ENCODE measurements at regions not wholly inside any gene's neighbourhood (a gene's known extent, or its start where the extent isn't known, plus 50 kb on each side); places are given as distances from the start of the nearest gene placed in this dataset.

- peak; percentile 24 for DNase-seq
Observed at GRCh38 chr1:208923946-208924720, 659.4 kb upstream of the CAMK1G start.

GRCh38 chr1:208924928-208925327 lies 658.6 kb upstream of the CAMK1G start:
- peak; percentile 21 for DNase-seq

- DNase-seq = no peak
Observed at GRCh38 chr1:208928349-208929010, 655.0 kb upstream of the CAMK1G start.

DNA sequence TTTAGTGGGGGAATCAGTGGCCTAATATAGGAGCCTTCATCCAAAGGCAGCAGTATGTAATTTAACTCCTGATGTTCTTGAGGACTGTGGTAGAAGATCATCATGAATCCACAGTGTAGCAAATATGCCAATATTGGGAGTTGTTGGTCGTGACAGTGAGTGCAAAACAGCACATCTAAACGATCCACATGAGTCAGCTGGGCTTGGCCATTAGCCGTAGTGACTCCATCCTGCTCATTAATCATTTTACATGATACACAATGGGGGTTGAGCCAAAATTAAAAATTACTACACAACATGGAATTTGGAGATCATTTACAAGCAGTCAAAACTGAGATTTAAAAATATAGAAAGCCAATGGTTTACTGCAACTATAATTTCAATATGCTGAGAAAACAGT lies 653.9 kb upstream of the CAMK1G start:
- no peak for DNase-seq

GRCh38 chr1:208931936-208932335 lies 651.6 kb upstream of the CAMK1G start:
- no peak for DNase-seq

GRCh38 chr1:208933984-208934525 lies 649.5 kb upstream of the CAMK1G start:
- no peak for DNase-seq

DNA sequence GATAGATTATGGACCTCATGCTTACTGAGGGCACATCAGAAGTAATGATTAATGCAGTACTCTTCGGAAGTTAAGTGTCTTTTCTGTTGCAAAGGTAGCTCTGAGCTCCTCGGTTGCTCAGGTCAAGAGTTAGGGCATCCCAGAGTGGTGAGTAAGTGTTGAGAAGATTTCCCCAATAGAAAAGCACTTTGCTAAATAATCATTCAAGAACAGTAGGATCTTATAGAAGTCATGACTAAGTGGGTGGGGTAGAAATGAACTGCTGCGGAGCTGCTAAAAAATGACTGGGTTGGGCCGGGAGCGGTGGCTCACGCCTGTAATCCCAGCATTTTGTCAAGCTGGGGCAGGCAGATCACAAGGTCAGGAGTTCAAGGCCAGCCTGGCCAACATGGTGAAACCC lies 648.6 kb upstream of the CAMK1G start:
- no peak for DNase-seq

GRCh38 chr1:208935517-208936187 lies 647.9 kb upstream of the CAMK1G start:
- DNase-seq = no peak

DNA sequence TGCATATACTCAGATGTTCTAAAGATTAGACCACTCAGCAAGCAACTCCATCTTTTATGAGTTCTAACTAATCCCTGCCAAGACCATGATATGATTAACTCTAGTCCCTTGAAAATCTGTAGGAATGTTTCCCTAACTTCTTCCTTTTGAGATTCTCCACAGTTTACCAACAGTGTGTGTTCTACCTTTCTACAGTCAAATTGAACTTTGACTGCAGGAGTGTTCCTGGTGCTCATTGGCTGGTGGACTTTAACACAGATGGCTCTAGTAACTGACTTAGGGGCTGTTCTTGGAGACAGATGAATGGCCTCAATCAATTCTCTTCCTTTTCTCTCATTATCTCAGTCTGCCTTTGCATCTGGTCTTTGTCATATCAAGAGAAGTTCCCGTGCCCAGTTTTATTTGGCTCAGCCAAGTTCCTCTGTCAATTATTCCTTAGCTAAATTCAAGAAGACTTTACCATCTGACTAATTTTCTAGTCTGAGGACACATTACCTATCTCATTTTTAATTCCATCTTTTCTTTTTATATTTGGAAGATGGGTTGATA lies 643.9 kb upstream of the CAMK1G start:
- DNase-seq = no peak

DNA sequence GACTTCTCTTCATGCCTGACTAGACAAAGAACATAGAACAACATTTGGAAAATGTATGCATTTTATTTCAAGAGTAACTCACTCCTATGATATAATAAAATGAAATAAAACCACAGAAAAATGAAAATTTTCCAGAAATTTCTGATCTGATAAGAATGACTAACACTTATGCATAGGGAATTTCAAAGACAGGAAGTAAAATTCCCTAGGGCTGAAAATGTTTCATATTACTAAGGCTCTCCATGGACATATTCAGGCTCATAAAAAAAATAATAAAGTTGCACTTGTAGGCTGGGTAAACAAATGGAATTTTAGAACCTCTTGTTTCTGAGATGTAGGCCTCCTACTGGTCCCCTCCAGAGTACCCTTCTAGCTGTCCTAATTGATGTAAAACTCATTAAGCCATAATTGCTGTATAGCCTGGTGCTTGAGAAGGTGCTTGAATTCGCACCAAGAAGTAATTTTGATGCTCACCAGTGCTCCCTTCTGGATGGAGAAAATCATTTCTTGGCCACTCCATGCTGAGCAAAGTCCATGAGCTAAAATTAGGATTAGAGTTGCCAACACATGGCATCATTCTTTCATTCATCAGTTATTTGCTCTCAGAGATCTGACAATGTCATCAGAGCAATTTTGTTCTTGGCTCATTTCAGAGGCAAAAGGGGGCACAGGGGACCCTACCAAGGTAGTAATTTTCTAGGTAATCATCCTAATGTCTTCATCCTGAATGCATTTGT lies 641.0 kb upstream of the CAMK1G start:
- no peak for DNase-seq

DNA sequence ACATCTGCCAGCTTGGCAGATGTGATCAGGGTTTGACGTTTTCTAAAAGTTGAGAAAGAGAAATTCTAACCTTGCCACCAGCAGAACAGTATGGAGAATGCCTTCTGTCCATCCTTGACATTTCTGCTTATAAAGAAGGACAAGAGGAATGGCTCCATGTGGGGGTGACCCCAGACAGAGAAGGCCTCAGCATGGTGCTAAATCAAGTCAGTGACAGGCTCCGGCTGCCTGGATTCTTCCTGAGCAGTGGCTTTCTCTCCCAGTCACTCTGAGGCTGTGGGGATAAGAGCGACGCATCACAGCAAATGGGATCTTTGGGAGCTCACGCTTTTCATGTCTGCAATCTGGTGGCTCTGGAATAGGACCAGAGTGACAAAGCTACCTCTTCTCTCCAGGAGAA lies 640.2 kb upstream of the CAMK1G start:
- no peak for DNase-seq

DNA sequence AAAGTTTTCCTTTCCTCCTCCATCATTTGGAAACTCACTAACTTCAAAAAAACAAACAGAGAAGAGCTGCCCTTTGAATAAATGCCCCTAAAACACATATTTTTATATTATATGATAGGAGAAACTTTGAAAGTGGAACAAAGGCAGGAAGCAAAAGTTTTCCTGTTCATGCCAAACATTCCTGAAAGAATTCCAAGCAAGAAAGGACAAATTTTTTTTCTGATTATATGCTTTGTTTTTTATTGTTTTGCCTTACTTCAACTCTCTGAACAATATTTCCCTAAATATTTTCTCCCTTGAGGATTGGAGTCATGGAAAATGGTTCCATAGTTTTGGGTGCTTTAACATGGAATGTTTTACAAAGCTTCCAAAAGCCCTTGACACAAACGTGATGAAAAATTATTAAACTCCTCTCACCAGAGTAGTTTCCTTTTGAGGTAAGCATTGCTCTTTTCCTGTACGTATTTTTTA lies 638.5 kb upstream of the CAMK1G start:
- no peak for DNase-seq

- DNase-seq = no peak
Observed at GRCh38 chr1:208950206-208950605, 633.3 kb upstream of the CAMK1G start.

DNA sequence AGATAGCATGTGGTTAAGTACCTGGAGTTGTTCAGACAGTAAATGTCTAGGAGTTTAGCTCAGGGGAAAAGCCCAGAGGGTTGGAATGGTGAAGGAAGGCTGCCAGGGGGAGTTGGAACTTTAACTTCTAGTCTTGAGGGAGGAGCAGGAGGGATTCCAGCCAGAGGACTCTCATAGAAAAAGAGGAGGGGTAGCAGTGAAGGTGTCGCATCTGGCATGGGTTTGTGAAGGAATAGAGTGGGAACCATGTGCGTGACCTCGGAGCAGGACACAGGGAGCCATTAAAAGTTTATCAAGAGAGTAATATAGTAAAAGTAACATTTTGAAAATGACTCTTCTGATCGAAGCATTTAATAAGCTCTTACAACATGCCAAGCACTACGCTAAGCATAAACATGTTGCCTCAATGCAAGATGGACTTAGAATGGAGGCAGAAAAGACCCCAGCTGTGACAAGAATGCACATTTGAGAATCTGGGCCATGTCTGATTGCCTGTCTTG lies 632.4 kb upstream of the CAMK1G start:
- DNase-seq = no peak

GRCh38 chr1:208951908-208952307 lies 631.6 kb upstream of the CAMK1G start:
- DNase-seq = no peak

DNA sequence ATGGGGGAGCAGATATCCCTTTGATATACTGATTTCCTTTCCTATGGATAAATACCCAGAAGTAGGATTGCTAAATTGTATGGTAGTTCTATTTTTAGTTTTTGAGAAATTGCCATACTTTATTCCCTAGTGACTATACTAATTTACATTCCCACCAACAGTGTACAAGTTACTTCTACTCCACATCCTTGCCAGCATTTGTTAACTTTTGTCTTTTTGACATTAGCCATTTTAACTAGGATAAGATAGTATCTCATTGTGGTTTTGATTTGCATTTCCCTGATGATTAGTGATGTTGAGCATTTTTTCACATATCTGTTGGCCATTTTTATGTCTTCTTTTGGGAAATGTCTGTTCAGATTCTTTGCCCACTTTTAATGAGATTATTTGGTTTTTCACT lies 620.6 kb upstream of the CAMK1G start:
- DNase-seq = no peak

- DNase-seq = no peak
Observed at GRCh38 chr1:208965351-208965750, 618.2 kb upstream of the CAMK1G start.

GRCh38 chr1:208967334-208967733 lies 616.2 kb upstream of the CAMK1G start:
- DNase-seq = no peak

DNA sequence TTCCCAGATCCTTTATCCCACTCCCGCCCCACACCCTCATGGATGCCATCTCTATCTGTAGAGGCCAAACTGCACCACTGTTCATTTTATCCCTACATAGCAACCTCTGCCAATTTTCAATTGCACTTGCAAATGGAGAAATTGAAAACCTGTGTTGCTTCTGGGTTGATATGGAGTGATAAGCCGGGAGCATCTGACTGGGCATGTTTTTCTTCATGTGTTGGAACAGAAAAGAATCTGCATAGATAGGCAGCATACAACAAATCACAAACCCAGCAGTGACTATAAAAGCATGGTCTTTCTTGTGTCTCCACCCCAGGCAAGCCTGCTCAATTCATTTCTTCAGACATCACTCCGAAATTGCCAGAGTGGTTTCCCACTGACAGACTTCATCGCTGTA lies 608.8 kb upstream of the CAMK1G start:
- DNase-seq = no peak

- no peak for DNase-seq
Observed at GRCh38 chr1:208975456-208975855, 608.1 kb upstream of the CAMK1G start.

DNA sequence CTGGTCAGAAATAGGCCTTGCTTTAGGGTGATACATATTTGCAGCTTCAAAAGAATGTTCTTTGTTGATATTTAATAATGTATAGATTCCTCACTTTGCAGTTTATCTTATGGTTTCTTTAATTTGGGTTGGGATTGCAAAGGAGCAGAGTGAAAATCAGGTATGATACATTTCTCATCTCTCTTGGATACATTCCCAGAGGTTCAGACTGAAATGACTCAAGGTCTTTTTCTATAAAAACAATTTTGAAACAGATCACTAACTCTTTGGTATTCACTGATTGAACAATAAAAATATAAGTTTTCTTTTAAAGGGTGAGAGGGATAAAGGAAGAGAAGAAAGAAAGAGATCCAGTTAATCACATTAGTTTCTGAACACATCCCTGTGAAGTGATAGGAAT lies 606.5 kb upstream of the CAMK1G start:
- no peak for DNase-seq

- DNase-seq = no peak
Observed at GRCh38 chr1:208977638-208978256, 605.8 kb upstream of the CAMK1G start.
